ENCODE measurements at regions not wholly inside any gene's neighbourhood (a gene's known extent, or its start where the extent isn't known, plus 50 kb on each side); places are given as distances from the start of the nearest gene placed in this dataset.

GRCh38 chr18:71727909-71728308 lies 816.2 kb downstream of the CBLN2 start:
- TF ChIP-seq CTCF (IDR thresholded peaks at IDR 0.05) (no peak), POLR2A (IDR thresholded peaks at IDR 0.05) (no peak)

Data from uterus (tissue), 2 donors.